ENCODE measurements at regions not wholly inside any gene's neighbourhood (a gene's known extent, or its start where the extent isn't known, plus 50 kb on each side); places are given as distances from the start of the nearest gene placed in this dataset.

DNA sequence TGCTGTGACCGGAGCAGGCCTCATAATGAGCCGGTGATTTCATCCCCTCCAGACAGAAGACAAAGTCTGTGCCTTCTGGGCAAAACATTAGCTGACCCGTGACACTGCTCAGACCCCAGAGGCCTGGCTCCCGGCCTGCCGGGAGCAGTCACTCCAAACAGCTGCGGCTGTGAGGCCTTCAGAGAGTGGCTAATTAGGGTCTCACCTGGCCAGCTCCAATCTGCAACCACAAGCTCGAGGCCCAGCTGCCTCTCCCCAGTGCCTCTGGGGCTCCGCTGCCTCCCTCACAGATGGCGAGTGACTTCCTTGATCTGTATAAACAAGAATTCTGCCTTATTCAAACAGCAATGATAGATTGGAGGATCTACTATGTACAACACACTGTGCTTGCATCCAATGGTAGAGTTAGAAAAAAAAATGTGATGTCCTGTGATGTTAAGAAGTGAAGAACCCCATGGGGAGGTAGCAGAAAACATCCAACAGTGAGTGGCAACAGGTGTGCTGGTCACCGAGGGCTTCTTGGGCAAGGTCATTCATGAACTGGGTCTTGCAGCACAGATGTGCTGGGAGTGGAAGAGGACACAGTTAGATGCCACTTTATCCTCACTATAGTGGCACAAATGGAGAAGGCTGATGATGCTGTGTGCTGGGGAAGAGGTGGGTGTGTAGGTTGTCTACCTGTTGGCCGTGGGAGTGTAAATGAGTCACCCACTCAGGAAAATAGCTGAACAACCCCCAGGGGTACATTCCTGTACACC, 98.2 kb upstream of the ASAP2 start:
- no peak overlapping the region for H3K4me3 ChIP-seq (replicated peaks in 1 of 4; ENCODE audit: control extremely low read depth in 1 of 4, insufficient read depth in 1 of 4, low read depth in 3 of 4, low read length in 4 of 4)
- no peak overlapping the region for H3K9ac ChIP-seq (ENCODE audit: insufficient read depth, low read length)
- no peaks in the 10 kb centered on the region for H4K20me1 ChIP-seq (ENCODE audit: control insufficient read depth, extremely low read depth, insufficient read depth, low read length)
- H3K9me3 ChIP-seq (ENCODE audit: control insufficient read depth, insufficient read depth, low read depth, low read length), result no peaks in the 10 kb centered on the region
- no peak overlapping the region for H2AFZ ChIP-seq (ENCODE audit: low read length)
- H3K79me2 ChIP-seq (ENCODE audit: control insufficient read depth, insufficient read depth, low read length), result no peaks in the 10 kb centered on the region
- H3K4me2 ChIP-seq (ENCODE audit: extremely low read depth, insufficient read depth, low read length), result no peak overlapping the region
- no peak overlapping the region for H3K27ac ChIP-seq (ENCODE audit: insufficient read depth, low read length)
- H3K27me3 ChIP-seq (ENCODE audit: control insufficient read depth, insufficient read depth, low read length), result no peaks in the 10 kb centered on the region
- TF ChIP-seq EZH2 (IDR thresholded peaks at IDR 0.05; ENCODE audit: low read length, missing control alignments), result no peak
- TF ChIP-seq, protein P1, sequence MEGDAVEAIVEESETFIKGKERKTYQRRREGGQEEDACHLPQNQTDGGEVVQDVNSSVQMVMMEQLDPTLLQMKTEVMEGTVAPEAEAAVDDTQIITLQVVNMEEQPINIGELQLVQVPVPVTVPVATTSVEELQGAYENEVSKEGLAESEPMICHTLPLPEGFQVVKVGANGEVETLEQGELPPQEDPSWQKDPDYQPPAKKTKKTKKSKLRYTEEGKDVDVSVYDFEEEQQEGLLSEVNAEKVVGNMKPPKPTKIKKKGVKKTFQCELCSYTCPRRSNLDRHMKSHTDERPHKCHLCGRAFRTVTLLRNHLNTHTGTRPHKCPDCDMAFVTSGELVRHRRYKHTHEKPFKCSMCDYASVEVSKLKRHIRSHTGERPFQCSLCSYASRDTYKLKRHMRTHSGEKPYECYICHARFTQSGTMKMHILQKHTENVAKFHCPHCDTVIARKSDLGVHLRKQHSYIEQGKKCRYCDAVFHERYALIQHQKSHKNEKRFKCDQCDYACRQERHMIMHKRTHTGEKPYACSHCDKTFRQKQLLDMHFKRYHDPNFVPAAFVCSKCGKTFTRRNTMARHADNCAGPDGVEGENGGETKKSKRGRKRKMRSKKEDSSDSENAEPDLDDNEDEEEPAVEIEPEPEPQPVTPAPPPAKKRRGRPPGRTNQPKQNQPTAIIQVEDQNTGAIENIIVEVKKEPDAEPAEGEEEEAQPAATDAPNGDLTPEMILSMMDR (conservative IDR thresholded peaks at IDR 0.05 in 1 of 2, IDR thresholded peaks at IDR 0.05 in 1 of 2; ENCODE audit: low read depth in 1 of 2, low read length in 2 of 2), result no peak
- peak; percentile 21 to 54 for DNase-seq (ENCODE audit: low read depth in 2 of 2)
- H3K36me3 ChIP-seq (ENCODE audit: control insufficient read depth, insufficient read depth, low read length), result no peaks in the 10 kb centered on the region
- peaks cover 14% of the 10 kb centered on the region for H3K4me1 ChIP-seq (ENCODE audit: control insufficient read depth, extremely low read depth, insufficient read depth, low read length)

DNA sequence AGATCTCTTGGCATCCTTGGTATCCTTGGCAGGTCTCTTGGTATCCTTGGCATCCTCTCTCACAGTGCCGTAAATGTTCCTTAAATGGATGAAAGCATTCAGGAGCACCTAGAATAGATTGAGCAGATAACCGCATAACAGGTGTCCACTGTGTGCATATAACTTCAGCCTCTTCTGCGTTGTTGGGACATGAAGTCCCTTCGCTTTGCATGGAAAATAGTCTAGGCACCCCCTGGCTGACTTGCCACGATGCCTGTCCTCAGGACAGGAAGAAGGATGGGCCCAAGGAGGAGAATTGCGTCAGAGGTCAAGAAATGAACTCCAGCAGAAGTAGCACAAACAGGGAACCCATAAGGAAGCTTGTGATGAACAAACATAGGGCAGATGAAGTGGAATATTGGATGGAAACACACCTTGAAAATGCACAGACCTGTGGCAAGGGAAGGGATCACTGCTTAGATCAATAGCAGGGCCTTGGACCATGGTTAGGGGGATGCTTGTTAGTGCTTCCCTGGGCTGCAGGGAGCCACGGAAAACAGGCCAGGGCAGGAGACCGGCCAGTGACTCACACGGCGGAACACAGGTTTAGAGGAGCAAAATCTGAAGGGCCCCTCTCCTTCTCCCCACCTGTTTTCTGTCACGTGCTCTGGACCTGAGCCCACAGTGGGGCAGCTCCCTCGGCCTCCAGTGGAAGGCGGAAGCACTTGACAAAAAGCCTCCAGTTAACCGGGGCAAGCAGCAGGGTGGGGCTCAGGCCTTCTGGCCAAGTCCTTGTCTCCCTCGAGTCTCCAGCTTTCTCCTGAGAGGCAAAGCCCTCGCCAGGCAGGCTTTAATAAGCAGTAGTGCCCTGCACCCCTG, 99.2 kb upstream of the ASAP2 start:
- Histone ChIP-seq H3K9ac (ENCODE audit: insufficient read depth, low read length) (no peak overlapping the region), H3K27me3 (ENCODE audit: control insufficient read depth, insufficient read depth, low read length) (no peaks in the 10 kb centered on the region), H3K36me3 (ENCODE audit: control insufficient read depth, insufficient read depth, low read length) (no peaks in the 10 kb centered on the region), H3K4me1 (ENCODE audit: control insufficient read depth, extremely low read depth, insufficient read depth, low read length) (peaks cover 18% of the 10 kb centered on the region), H3K27ac (ENCODE audit: insufficient read depth, low read length) (no peak overlapping the region), H3K4me2 (ENCODE audit: extremely low read depth, insufficient read depth, low read length) (no peak overlapping the region), H4K20me1 (ENCODE audit: control insufficient read depth, extremely low read depth, insufficient read depth, low read length) (no peaks in the 10 kb centered on the region), H3K79me2 (ENCODE audit: control insufficient read depth, insufficient read depth, low read length) (no peaks in the 10 kb centered on the region), H2AFZ (ENCODE audit: low read length) (no peak overlapping the region), H3K9me3 (ENCODE audit: control insufficient read depth, insufficient read depth, low read depth, low read length) (no peaks in the 10 kb centered on the region), H3K4me3 (replicated peaks in 1 of 4; ENCODE audit: control extremely low read depth in 1 of 4, insufficient read depth in 1 of 4, low read depth in 3 of 4, low read length in 4 of 4) (no peak overlapping the region)
- peak in 1 of 2 donors; percentile 28 for DNase-seq (ENCODE audit: low read depth in 2 of 2)
- TF ChIP-seq EZH2 (IDR thresholded peaks at IDR 0.05; ENCODE audit: low read length, missing control alignments), result no peak
- TF ChIP-seq, protein P1 (conservative IDR thresholded peaks at IDR 0.05 in 1 of 2, IDR thresholded peaks at IDR 0.05 in 1 of 2; ENCODE audit: low read depth in 1 of 2, low read length in 2 of 2), result no peak

DNA sequence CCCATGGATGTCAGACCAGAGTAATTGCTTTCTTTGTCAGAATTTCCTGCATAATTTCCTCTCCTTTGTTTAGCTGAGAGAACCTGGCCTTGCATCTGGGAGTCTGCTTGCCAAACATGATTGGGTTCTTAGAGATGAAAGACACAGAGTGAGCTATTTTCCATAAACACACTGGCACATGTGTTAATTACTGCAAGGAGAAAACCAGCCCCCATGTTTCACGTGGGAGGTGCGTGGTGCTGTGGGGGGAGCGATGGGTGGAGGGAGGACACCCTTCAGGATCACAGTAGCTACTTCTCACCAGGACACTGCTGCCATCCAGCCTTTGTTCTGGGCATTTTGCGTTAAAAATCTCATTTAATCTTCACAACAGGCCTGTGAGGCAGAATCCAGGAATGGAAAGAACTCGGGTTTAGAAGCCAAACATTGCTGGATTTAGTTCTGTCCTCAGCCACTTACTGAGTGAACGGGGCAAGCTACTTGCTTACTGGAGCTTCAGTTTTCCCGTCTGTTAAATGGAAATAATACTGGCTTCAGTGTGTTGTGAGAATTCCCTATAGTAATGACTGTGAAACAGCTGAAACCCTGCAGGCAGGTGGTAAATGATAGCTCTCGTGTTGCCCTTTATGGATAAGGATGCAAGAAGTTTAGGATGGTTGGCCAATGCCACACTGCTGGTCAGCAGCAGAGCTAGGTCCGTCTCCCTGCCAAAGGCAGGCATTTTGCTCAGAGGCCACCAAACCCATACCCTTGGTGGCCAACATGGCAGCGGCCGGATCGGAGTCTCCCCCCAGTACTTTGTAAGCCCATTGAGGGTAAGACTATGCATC, 100.1 kb upstream of the ASAP2 start:
- H3K27me3 ChIP-seq (ENCODE audit: control insufficient read depth, insufficient read depth, low read length), result no peaks in the 10 kb centered on the region
- H3K36me3 ChIP-seq (ENCODE audit: control insufficient read depth, insufficient read depth, low read length), result no peaks in the 10 kb centered on the region
- no peak overlapping the region for H3K4me3 ChIP-seq (replicated peaks in 1 of 4; ENCODE audit: control extremely low read depth in 1 of 4, insufficient read depth in 1 of 4, low read depth in 3 of 4, low read length in 4 of 4)
- no peak overlapping the region for H3K4me2 ChIP-seq (ENCODE audit: extremely low read depth, insufficient read depth, low read length)
- peaks cover 10% of the 10 kb centered on the region for H3K4me1 ChIP-seq (ENCODE audit: control insufficient read depth, extremely low read depth, insufficient read depth, low read length)
- no peak overlapping the region for H2AFZ ChIP-seq (ENCODE audit: low read length)
- TF ChIP-seq, protein P1 (conservative IDR thresholded peaks at IDR 0.05 in 1 of 2, IDR thresholded peaks at IDR 0.05 in 1 of 2; ENCODE audit: low read depth in 1 of 2, low read length in 2 of 2), result no peak
- no peak for TF ChIP-seq EZH2 (IDR thresholded peaks at IDR 0.05; ENCODE audit: low read length, missing control alignments)
- no peaks in the 10 kb centered on the region for H3K79me2 ChIP-seq (ENCODE audit: control insufficient read depth, insufficient read depth, low read length)
- H3K27ac ChIP-seq (ENCODE audit: insufficient read depth, low read length), result no peak overlapping the region
- DNase-seq (ENCODE audit: low read depth in 2 of 2), result peak in 1 of 2 donors; percentile 69
- no peak overlapping the region for H3K9ac ChIP-seq (ENCODE audit: insufficient read depth, low read length)
- no peaks in the 10 kb centered on the region for H4K20me1 ChIP-seq (ENCODE audit: control insufficient read depth, extremely low read depth, insufficient read depth, low read length)
- H3K9me3 ChIP-seq (ENCODE audit: control insufficient read depth, insufficient read depth, low read depth, low read length), result no peaks in the 10 kb centered on the region

Measured in fibroblast of lung (primary cell).